ENCODE measurements at regions not wholly inside any gene's neighbourhood (a gene's known extent, or its start where the extent isn't known, plus 50 kb on each side); places are given as distances from the start of the nearest gene placed in this dataset.

- intact Hi-C loops (cut with DNase I, micrococcal nuclease) = loop anchor here in 1 of 2 donors (5.0 kb wide), 1 partner anchor 143 kb away; no protein-coding TSS in a partner anchor
These were observed 159.2 kb downstream of the COPRS start for GRCh38 chr17:31699886-31700285.

GRCh38 chr17:31699281-31699680, 159.8 kb downstream of the COPRS start:
- intact Hi-C loops (cut with DNase I, micrococcal nuclease) = loop anchor here in 1 of 2 donors (5.0 kb wide), 1 partner anchor 142 kb away; no protein-coding TSS in a partner anchor

More at GRCh38 chr17:31699886-31700285, 159.2 kb downstream of the COPRS start:
- H3K4me1 ChIP-seq (ENCODE audit: low read depth) = no peaks in the 10 kb centered on the region
- no peak for DNase-seq
- ATAC-seq = no peak
- no peaks in the 10 kb centered on the region for H3K9me3 ChIP-seq
- TF ChIP-seq CTCF (IDR thresholded peaks at IDR 0.05) = no peak
- no peaks in the 10 kb centered on the region for H3K36me3 ChIP-seq (ENCODE audit: low read depth)
- no peak overlapping the region for H3K4me3 ChIP-seq

GRCh38 chr17:31698751-31699150, 160.3 kb downstream of the COPRS start:
- no peak for TF ChIP-seq CTCF (IDR thresholded peaks at IDR 0.05)
- DNase-seq (no peak), ATAC-seq (no peak)
- Histone ChIP-seq H3K4me1 (ENCODE audit: low read depth) (no peaks in the 10 kb centered on the region), H3K9me3 (no peaks in the 10 kb centered on the region), H3K36me3 (ENCODE audit: low read depth) (no peaks in the 10 kb centered on the region), H3K4me3 (no peak overlapping the region)
- intact Hi-C loops (cut with DNase I, micrococcal nuclease) = loop anchor here in 1 of 2 donors (5.0 kb wide), 1 partner anchor 141 kb away; no protein-coding TSS in a partner anchor

More at GRCh38 chr17:31699281-31699680, 159.8 kb downstream of the COPRS start:
- Histone ChIP-seq H3K4me3 (no peak overlapping the region), H3K9me3 (no peaks in the 10 kb centered on the region), H3K4me1 (ENCODE audit: low read depth) (no peaks in the 10 kb centered on the region), H3K36me3 (ENCODE audit: low read depth) (no peaks in the 10 kb centered on the region)
- peak; percentile 44 for ATAC-seq
- DNase-seq = peak in 2 of 3 donors; percentile 37 to 44
- no peak for TF ChIP-seq CTCF (IDR thresholded peaks at IDR 0.05)

GRCh38 chr17:31697838-31698237, 161.2 kb downstream of the COPRS start:
- Histone ChIP-seq H3K4me3 (no peak overlapping the region), H3K36me3 (ENCODE audit: low read depth) (no peaks in the 10 kb centered on the region), H3K4me1 (ENCODE audit: low read depth) (no peaks in the 10 kb centered on the region), H3K9me3 (no peaks in the 10 kb centered on the region)
- no peak for TF ChIP-seq CTCF (IDR thresholded peaks at IDR 0.05)
- ATAC-seq (no peak), DNase-seq (no peak)
- intact Hi-C loops (cut with DNase I, micrococcal nuclease) = loop anchor here in 1 of 2 donors (5.0 kb wide), 1 partner anchor 141 kb away; no protein-coding TSS in a partner anchor

- ATAC-seq (no peak), DNase-seq (no peak)
- no peak for TF ChIP-seq CTCF (IDR thresholded peaks at IDR 0.05)
- Histone ChIP-seq H3K4me3 (no peak overlapping the region), H3K9me3 (no peaks in the 10 kb centered on the region), H3K4me1 (ENCODE audit: low read depth) (no peaks in the 10 kb centered on the region), H3K36me3 (ENCODE audit: low read depth) (no peaks in the 10 kb centered on the region)
- intact Hi-C loops (cut with DNase I, micrococcal nuclease) = loop anchor here in 1 of 2 donors (5.0 kb wide), 1 partner anchor 140 kb away; no protein-coding TSS in a partner anchor
These were observed 162.2 kb downstream of the COPRS start for GRCh38 chr17:31696703-31697325.

Measured in mucosa of descending colon (tissue), 3 donors.